GM19025 (cell line): ENCODE measurements at regions not wholly inside any gene's neighbourhood (a gene's known extent, or its start where the extent isn't known, plus 50 kb on each side); places are given as distances from the start of the nearest gene placed in this dataset.
"Not testable (repeated sequence)": the region's sequence is repeated elsewhere in the genome, so short reads cannot be mapped to it uniquely, and the experiment has no call there.

ENCODE experiments used
- ATAC-seq: cut with Tn5 transposase; IDR thresholded peaks from one replicate; pipeline ENCODE4 v1.9.1; 2021; ENCODE audit warnings: mild to moderate bottlenecking, low read depth, moderate library complexity; ENCODE audit not compliant: unreplicated experiment

DNA sequence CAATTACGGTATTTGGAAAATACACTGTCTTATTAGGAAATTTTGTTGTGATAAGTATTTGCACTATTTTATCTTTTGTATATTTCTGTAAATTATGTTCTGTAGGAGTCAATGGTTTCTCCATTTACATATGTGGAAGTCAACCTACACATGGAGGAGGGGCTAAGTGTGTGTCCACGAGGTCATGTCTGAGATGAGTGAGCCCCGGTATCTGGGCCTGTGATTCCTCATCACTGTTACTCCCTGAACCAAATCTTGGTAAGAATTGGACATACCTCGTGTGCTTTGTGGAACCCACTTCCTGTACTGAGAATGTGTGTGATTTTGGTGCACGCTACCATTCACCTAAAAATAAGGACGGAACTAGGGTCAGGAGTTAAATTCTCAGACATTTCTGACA, 1105.5 kb downstream of the TMEM121 start:
- ATAC-seq, result no peak

GRCh38 chr14:106633721-106634120, 1107.3 kb downstream of the TMEM121 start:
- no peak for ATAC-seq

DNA sequence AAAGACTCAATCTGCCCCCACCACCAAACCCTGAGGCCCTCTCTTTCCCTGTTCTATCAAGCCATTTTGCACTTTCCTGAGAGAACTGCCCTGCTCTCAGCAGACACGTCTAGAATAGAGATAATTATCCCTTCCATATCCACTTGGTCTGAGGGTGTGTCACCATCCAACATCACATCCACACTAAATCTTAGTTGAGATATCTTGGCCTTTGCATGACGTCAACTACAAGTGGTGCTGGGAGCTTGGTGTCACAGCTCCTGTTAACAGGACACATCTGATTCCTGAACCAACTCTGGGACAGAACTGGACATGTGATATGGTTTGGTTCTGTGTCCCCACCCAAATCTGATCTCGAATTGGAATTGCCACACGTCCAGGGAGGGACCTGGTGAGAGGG, 1109.2 kb downstream of the TMEM121 start:
- no peak for ATAC-seq

DNA sequence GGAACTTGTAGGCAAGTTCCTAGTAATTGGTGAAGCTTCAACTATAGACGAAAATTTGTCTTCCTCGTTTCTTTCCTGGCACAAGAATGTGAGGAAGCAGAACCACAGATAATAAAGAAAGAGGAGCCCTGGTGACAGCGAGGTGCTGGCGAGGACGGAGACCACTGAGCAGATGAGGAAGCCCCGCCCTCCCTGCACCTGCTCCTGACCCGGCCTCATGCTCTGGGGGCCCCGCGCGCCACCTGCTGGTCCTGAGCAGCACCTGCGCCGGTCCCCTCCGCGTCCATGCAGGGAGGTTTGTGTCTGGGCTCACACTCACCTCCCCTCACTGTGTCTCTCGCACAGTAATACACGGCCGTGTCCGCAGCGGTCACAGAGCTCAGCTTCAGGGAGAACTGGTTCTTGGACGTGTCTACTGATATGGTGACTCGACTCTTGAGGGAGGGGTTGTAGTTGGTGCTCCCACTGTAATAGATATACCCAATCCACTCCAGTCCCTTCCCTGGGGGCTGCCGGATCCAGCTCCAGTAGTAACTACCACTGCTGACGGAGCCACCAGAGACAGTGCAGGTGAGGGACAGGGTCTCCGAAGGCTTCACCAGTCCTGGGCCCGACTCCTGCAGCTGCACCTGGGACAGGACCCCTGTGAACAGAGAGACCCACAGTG, 1112.5 kb downstream of the TMEM121 start:
- ATAC-seq, result not testable (repeated sequence)

GRCh38 chr14:106642090-106642489, 1115.7 kb downstream of the TMEM121 start:
- no peak for ATAC-seq

DNA sequence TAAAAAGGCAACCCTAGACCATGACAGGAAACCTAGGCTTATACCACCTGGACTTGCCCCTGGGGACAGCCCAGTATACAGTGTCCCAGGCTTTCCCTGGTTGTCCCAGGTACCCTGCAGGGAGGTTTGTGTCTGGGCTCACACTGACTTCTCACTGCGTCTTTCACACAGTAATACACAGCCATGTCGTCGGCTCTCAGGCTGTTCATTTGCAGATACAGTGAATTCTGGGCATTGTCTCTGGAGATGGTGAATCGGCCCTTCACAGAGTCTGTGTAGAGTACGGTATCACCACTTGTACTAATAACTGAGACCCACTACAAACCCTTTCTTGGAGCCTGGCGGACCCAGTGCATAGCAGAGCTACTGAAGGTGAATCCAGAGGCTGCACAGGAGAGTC, 1116.6 kb downstream of the TMEM121 start:
- ATAC-seq, result not testable (repeated sequence)

DNA sequence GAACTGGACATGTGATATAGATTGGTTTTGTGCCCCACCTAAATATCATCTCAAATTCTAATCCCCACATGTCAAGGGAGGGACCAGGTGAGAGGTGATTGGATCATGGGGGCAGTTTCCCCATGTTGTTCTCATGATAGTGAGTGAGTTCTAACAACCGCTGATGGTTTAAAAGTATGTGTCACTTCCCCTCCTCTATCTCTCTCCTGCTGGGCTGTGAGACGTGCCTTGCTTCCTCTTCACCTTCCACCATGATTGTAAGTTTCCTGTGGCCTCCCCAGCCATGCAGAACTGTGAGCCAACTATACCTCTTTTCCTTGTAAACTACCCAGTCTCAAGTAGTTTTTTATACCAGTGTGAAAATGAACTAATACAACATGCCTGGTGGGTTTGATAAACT, 1122.5 kb downstream of the TMEM121 start:
- not testable (repeated sequence) for ATAC-seq

DNA sequence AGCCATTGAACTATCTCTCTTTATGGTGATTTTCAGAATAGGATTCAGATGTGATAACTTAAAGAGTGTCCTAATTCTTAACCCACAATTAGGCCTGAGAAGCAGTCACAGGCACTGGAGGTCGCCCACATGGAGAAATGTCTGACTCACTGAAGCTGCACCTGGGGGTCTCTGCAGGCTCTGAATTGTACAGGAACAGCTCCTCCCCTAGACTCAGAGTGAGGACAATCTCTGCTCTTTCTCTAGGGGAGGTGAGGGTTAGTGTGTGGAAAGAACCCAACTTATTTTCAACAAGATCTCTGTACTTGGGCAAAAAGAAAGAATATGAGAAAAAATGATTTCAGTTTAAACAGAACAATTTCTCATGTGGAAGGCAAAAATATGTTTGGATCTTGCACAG, 1124.6 kb downstream of the TMEM121 start:
- ATAC-seq, result no peak

- ATAC-seq, result no peak
These were observed 1126.1 kb downstream of the TMEM121 start for GRCh38 chr14:106652494-106652893.

DNA sequence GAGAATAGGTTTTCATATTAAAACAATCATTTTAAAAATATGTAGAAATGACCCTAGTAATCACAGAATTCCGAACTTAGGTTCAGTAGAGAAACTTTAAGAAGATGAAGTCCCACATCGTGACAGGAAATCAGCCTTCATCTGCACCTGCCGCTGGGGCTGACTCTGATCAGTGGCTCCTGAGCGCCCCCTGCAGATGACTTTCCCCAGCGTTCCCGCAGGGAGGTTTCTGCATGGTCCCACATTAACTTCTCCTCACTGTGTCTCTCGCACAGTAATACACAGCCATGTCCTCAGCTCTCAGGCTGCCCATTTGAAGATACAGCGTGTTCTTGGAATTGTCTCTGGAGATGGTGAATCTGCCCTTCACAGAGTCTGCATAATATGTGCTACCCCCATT, 1131.1 kb downstream of the TMEM121 start:
- ATAC-seq, result no peak

GRCh38 chr14:106658066-106658860, 1131.9 kb downstream of the TMEM121 start:
- ATAC-seq, result not testable (repeated sequence)

- ATAC-seq, result not testable (repeated sequence)
These were observed 1135.2 kb downstream of the TMEM121 start for GRCh38 chr14:106661561-106661960.

DNA sequence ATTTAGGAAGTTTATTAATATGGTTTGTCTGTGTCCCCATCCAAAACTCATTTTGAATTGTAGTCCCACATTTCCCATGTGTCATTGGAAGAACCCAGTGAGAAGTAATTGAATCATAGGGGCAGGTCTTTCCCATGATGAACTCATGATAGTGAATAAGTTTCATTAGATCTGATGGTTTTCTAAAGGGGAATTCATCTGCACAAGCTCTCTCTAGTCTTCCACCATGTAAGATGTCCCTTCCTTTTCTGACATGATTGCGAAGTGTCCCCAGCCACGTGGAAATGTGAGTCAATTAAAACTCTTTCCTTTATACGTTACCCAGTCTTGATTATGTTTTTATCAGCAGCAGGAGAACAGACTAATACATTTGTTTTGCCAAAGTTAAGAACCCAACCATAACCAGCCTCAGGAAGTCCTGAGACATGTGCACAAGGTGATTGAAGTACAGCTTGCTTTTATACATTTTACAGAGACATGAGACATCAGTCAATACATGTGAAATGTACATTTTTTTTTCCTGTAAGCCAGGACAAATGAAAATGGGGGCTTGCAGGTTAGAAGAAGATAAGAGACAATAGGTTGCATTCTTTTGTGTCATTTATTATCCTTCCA, 1136.7 kb downstream of the TMEM121 start:
- no peak for ATAC-seq

GRCh38 chr14:106663805-106664410, 1137.5 kb downstream of the TMEM121 start:
- not testable (repeated sequence) for ATAC-seq

- no peak for ATAC-seq
These were observed 1139.4 kb downstream of the TMEM121 start for GRCh38 chr14:106665814-106666213.

DNA sequence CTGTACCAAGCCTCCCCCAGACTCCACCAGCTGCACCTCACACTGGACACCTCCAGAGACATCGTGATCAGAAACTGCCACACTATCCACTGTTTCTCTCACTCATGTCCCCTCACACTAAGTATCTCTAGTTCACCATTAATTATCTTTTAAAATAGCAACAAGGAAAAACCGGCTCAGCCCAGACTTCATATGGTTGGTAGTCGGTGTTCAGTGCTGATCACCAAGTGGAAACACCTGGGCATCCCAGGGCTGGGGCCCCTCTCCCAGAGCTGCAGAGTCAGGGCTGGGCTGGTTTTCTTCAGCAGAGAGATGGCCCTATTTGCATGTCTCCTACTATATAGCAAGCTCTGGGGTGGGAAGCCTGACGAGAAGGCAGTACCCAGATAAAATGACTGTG, 1140.0 kb downstream of the TMEM121 start:
- ATAC-seq, result no peak

- ATAC-seq, result no peak
These were observed 1143.6 kb downstream of the TMEM121 start for GRCh38 chr14:106670011-106670410.

DNA sequence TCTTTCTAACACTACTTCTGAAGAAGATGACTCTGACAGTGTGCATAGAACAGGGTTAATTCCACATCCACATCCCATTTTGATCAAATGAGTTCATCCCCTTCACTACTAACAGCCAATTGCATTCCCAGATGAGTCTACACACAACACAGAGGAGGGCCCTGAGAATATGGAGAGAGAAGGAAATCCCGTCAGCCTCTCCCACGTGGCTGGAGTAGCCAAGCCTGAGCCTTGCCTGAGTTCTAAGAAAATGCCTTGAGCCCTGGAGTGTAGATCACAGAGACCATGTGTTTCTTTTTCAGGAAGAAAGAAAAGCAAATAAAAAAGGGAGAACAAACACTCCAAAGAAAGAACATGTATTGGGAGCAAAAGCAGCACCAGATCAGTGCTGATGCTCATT, 1147.7 kb downstream of the TMEM121 start:
- not testable (repeated sequence) for ATAC-seq

- ATAC-seq, result not testable (repeated sequence)
These were observed 1148.2 kb downstream of the TMEM121 start for GRCh38 chr14:106674509-106675125.

- ATAC-seq, result not testable (repeated sequence)
These were observed 1149.3 kb downstream of the TMEM121 start for GRCh38 chr14:106675716-106676115.

GRCh38 chr14:106679776-106680175, 1153.4 kb downstream of the TMEM121 start:
- ATAC-seq, result no peak
